ENCODE measurements at regions not wholly inside any gene's neighbourhood (a gene's known extent, or its start where the extent isn't known, plus 50 kb on each side); places are given as distances from the start of the nearest gene placed in this dataset.

GRCh38 chr2:105540642-105541041, 141.8 kb upstream of the FHL2 start:
- TF ChIP-seq, protein P1, sequence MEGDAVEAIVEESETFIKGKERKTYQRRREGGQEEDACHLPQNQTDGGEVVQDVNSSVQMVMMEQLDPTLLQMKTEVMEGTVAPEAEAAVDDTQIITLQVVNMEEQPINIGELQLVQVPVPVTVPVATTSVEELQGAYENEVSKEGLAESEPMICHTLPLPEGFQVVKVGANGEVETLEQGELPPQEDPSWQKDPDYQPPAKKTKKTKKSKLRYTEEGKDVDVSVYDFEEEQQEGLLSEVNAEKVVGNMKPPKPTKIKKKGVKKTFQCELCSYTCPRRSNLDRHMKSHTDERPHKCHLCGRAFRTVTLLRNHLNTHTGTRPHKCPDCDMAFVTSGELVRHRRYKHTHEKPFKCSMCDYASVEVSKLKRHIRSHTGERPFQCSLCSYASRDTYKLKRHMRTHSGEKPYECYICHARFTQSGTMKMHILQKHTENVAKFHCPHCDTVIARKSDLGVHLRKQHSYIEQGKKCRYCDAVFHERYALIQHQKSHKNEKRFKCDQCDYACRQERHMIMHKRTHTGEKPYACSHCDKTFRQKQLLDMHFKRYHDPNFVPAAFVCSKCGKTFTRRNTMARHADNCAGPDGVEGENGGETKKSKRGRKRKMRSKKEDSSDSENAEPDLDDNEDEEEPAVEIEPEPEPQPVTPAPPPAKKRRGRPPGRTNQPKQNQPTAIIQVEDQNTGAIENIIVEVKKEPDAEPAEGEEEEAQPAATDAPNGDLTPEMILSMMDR (IDR thresholded peaks at IDR 0.05; ENCODE audit: control extremely low read depth in 1 of 3, insufficient read depth in 1 of 3, low read depth in 1 of 3, low read length in 3 of 3): no peak
- TF ChIP-seq EZH2 (IDR thresholded peaks at IDR 0.05; ENCODE audit: low read depth, low read length, severe bottlenecking) (no peak), ATF3 (IDR thresholded peaks at IDR 0.05; ENCODE audit: insufficient read depth, low read depth, low read length) (no peak)
